ENCODE measurements at regions not wholly inside any gene's neighbourhood (a gene's known extent, or its start where the extent isn't known, plus 50 kb on each side); places are given as distances from the start of the nearest gene placed in this dataset.

DNA sequence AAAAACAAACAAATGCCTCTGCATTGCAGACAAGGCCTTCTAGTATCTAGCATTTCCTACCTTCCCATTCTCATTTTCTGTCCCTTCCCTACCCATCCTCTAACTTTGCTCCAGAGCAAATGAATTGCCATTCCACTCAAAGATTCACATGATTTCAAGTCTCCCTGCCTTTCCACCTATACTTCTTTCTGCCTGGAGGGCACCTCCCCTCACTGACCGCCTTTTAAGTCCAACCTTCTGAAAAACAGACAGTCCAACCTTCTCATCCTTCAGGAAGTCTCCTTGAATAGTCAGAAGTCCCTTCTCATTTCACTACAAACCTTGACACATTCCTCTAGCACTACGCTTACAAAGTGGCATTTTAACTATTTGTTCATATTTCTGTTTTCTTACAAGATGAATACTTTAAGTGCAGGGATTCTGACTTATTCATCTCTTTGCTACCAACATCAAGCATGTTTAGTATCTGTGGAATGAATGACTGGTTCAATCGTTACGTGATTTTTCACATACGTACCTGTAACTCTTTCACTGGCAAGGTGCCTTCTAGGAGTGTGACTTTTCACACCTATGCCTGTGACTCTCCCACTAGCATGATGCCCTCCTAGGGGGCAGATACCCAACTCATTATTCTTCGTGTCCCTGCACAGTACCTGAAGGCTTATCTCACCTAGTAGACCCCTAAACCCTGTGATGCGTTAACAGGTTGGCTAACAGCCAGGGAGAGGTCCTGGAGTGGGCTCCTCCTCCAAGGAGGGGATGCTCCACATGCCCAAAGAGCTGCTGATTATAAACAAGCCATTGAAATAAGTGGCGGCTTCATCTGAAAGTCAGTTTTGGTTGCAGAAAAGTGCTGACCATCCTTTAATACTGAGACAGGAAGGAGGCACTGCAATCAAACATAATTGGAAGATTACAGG lies 356.2 kb downstream of the MYCN start:
- DNase-seq (ENCODE audit: low spot score): no peak

DNA sequence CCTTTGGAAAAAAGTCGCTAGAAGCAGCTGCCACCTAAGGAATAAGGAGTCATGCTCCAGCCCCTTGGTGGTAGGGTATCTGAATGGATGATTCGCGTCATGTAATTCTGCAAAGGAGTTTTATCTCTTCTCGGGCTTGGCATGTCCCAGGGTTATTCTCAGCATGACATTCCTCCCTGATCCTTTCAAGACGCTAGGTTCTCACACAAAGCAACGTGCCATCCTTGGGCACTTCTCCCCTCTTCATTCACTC lies 355.6 kb downstream of the MYCN start:
- no peak for DNase-seq (ENCODE audit: low spot score)

DNA sequence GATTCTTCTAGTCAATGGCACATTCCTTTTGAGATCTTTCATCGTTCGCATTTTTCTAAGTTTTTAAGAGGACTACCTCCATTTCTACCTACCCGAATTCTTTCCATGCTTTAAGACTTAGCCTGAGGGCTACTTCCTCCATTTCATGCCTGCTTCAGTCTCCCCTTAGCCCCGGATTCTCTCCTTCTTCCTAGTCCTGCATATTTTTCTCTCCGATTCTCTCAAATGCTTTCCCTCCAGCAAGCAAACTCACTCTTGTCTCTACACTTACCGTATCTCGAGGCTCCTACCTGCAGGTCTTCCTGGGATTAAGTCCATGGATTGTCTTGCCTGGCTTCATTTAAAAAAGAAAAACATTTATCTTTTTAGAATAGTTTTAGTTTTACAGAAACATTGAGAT lies 354.4 kb downstream of the MYCN start:
- no peak for DNase-seq (ENCODE audit: low spot score)

DNA sequence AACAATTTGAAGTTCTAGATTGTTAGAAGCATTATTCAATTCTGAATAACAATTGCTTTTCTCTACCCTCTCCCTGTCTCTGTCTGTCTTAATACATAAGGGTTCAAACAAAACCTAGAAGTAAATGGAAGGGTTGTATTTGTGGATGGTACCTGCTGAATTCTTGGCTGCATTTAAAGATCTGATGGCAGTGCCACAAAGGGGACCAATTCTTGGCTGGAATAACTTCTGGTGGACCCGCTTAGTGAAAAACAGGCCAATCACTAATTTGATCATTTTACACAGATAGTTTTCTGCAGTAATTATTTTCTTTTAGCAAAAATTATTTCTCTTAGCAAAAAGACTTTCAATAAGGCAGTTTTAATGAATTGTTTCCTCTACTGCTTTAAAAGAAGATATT lies 353.5 kb downstream of the MYCN start:
- no peak for DNase-seq (ENCODE audit: low spot score)

DNA sequence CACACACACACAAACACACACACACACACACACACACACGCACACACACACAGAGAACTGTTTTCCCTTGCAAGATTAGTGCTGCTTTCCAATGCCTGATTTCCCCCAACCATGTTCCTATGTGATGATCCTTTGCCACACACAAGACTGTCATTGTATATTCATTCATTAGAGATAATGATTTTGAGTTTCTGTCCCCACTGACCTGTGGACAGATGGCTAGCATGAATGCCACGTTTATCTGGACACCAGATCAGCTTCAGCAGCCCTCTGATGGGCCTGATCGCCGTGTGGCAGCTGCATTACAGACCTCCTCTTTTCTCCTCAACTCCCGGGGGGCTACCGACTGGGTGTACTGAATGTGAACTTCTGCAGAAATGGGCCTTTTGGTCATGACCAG lies 353.0 kb downstream of the MYCN start:
- no peak for DNase-seq (ENCODE audit: low spot score)

DNA sequence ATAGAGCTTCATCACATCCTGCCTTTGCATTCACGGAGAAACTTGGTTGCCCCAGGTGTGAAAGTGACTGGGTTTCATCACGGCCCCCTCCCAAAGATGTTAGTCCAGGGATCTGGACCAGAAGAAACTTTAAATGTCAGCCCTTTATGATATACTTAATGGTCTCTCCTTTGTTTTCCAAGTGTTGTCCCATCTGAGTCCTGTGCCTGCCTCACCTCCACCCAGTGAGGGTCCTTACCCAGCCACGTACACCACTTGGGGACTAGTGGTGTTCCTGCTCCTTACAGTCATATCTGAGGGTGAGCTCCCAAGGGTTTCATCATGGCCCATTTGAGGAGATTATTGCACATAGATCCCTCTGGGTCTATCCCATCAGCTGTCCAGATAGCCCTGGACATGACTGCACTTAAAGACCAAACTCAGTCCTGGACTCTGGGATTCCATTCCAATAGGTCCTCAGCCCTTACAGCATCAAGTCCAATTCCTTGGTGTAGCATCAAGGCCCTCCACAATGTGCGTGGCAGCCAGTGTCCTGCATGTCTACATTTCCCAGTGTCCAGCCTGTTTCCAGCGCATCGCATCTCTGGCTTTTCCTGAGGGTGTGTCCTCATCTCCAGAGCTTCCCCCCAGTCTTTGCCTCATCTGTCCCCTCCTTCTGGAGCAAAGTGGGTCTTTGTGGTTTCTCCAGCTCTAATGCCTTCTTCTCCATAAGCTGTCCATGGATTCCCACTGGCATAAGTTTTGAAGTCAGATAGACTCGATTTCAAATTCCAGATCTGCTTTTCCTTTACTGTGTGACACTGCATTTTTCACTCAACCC lies 351.6 kb downstream of the MYCN start:
- DNase-seq (ENCODE audit: low spot score): no peak

DNA sequence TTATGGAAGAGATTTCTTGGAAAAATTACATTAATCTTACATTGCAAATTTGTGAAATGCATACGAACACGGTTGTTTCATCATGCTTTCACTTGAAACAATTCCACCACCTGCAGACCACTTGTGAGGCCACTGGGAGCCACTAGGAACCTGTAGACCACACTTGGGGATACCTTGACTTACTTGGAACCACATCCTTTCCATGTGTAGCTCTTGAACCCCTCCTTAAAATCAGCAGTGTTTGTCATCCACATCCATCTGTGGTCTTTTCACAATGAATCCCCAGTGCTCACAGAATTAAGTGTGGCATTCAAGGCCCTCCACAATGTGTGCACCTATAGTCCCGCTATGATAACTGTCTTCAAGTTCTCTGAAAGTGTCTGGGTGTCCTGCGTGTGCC lies 350.9 kb downstream of the MYCN start:
- DNase-seq (ENCODE audit: low spot score): no peak

DNA sequence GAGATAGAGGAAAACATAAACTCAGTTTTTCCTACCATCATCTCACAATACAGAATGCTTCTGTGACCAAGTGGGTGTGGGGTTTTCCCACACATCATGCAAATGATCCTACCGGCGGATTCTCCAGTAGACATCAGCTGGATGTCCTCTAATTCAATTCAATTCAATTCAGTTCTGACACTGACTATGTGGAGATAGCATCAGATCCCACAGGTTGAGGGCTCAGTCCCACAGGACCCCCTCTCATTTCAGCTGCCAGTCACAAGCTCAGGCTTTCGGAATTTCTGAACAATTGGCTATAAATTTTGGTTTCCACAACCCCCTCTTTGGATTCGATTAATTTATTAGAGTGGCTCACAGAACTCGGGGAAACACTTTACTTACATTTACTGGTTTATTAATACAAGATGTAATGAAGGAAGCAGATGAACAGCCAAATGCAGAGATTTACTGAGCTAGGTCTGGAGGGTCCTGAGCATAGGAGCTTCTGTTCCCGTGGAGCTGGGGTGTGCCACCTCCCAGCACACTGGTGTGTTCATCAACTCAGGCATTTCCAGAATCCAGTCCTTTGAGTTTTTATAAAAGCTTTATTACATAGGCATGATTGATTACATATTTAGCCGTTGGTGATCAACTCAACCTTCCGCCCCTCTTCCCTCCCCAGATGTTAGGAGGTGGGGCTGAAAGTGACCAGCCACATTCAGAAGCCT lies 350.1 kb downstream of the MYCN start:
- DNase-seq (ENCODE audit: low spot score): no peak

DNA sequence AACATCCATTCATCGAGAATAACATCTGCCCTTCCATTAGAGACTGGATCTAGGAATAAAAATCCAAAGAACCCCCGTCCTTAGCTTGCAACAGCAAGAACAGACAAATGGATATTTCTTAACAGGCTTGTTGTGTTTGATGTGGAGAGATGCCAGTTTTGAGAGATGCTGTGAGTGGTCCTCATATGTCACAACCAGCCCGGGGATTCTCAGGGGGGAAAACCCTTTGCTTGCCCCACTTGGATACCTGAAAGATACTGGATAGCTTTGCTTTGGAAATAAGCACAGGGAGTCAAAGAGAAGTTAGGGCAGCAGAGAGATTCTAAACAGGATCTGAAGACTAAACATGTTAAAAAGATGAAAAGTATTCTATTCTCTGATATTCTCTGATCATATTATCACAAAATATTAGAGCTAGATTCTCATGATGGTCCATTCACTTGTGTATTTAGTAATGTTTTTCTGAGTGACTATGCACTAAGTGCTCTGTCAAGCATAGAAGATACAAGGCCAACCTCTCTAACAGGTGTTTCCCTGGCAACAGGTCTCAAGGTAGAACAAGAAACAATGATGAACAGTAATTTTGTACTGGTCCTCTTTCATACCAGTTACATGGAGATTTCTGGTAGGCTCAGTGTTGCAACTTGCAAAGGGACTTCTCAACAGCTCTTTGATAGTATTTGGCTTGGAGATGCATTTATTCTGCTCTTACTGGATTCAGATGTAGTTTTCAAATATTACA lies 348.2 kb downstream of the MYCN start:
- no peak for DNase-seq (ENCODE audit: low spot score)

DNA sequence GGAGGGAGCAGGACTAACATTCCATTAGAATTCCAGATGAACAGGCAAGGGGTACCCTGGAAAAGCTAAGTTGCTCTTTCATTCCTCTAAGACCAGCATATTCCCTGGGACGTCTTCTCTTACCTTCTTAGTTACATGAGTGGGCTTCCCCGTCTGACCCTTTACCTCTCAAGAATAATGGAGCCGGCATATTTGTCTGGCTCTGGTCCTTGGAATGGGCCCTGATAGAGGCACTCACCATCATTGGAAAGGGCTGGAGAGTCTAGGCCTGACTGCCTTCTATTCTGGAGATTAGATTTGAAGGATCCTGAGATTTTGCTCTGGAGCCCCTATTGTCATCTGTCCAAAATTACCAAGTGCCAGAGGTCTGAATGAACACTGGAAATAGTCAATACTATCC lies 347.5 kb downstream of the MYCN start:
- no peak for DNase-seq (ENCODE audit: low spot score)

DNA sequence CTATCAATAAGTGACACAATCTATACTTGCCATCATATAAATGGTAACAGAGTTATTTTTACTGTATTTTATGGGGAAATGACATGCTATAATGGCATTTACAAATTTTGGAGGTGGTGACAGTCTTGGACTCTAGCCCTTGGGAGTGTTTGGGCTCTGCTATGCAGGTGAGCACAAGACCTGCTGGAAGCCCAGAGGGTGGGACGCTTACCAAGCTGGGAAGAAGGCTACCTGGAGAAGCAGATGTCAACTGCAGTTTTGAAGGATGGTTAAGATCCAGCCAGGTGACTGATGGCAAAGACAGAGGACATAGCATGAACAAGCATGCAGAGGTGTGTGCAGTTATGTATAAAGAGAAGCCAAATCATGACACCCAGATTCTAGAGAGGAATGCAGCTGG lies 346.9 kb downstream of the MYCN start:
- no peak for DNase-seq (ENCODE audit: low spot score)

DNA sequence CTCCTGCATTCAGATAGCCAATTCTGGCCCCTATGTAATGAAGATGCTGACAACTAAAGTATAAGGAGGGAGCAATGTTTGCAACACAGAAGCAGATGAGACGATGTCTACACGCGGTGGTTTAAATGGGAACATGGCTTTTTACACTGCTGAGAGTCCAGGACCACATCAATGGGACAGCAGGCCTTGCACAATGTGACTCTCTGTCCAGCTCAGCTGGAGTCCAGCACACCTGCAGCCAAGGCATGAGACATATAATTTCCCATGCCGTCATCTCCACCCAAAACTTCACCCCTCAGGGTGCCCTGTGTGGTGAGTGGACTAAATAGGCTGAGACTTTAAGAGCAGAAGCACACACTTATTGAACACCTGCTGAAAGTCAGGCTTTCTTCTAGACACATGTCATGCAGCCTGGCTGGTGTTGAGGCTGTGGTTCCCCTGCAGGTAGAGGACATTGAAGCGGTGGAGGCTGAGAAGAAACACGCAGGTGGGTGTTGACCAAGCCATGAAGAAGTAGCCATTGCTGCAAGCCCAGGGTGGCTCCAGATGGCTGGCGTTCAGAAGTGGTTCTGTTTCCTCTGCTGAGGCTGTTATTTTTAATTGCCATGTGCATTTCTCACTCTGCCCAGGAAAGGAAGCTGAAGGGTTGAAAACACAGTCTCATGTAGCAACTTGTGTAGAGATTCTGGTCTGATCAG lies 345.6 kb downstream of the MYCN start:
- no peak for DNase-seq (ENCODE audit: low spot score)

DNA sequence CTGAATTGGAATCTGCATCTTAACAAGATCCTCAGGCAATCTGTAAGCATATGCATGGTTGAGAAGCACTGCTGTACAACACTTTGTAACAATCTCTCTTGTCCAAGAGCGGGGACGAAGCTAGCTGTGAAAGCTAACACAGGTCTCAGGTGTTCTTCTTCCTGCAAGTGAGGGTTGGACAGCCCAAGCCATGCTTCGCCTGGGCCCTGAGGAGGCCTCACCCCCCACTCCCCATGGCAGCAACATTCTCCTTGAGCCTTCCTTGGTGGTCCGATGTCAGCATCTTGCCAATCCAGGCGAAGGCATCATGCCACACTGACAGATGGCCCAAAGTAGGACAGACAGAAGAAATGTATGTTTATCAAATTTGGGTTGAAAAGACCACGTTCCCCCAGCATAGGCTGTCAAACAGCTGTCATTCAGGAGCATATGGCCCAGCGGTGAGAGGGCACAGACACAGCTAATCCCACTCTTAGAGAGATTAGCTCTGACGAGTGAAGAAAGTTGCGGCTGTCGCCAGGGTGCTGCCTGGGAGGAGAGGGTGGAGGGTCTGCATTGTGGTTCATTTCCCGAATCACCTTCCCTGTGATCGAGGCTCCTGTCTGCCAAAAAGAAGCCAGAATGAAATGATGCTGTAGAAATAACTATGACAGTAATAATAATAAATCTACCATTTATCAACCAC lies 344.7 kb downstream of the MYCN start:
- no peak for DNase-seq (ENCODE audit: low spot score)

DNA sequence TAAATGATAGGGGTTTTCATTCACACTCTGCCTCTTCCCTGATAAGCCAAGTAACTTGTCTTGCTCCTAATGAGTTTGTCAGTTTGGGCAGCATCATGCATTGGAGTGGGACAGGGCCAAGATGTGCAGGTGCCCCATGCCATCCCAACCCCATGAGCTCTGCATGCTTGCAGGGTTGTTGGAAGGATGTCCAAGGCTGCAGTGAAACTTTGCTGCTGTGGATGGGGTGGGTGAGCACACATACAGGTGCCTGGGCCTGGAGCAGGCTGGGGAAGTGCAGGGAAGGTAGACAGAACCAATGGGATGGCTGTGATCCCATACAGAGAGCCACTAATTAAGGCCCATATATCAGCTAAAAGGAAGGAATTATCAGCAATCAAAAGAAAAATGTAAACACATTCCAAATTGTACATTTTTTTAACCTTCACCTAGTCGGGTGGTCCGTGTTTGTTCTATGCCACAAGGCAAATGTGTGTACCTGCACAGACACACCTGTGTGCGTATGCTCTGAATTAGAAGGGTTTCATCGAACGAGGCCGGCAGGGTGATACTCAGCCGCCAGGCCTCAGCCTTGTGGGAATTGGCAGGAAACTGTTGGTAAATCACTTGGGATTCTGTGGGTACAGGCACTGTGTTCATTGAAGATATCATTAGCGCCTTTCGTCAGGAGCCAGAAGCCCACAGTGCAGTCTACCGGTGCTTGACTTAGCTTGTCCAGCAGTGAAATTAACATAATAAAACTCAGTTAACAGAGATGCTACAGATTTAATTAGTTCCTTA lies 342.9 kb downstream of the MYCN start:
- DNase-seq (ENCODE audit: low spot score): no peak

DNA sequence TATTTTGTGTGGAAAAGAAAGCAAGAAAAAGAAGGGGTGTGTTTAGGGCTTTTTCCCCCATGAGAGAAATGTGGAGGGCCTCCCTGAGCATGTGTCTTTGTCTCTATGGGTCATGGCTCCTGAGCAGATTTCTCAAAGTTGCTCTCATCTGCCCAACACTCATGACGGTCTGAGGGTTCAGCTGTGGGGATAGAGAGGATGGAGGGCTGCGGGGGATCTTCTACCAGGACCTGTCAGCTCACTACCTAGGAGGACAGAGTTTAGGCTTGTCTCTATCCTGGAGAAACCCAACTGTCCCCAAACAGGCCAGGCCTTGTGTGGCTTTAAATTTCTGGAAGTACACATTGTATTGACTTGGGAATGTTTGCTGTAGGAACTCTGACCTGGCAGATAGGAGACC lies 342.2 kb downstream of the MYCN start:
- DNase-seq (ENCODE audit: low spot score): no peak

DNA sequence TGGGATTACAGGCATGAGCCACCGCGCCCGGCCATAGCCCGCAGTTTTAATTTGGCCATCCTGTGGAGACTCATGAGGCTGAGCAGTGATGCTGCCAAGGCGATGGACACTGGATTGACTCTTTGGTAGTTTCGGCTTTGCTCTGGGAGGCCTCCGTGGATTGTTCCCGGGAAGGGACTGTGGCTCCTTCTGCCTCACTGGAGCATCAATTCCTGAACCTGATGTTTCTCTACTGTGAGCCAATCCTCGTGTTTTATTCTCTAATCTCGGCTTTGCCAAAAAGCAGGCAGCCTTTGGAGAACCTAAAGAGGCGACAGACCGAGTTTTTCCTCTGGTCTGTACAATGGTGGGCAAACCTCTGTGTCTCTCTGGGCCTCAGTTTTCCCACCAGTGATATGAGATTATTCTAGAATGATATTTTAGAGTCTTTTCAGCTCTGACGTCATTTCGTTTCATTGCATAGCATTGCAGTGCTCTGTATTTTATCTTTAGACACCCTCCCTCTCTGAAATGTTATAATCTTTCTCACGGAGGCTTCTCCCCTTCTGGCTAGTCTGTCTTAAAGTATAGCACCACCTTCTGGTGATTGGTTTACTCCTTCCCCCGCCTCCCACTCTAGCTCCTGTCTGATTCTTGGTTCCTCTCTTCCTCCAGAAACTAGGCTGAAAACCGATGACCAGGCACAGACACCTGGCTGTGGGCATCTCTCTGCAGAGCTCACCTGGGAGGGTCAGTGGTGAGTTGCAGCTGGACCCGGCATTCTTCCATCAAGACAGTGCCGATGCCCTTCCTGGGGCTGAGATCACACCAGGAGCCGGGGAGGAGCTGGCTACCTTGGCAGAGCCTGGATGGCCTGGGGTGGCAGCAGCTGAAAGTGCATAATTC lies 341.3 kb downstream of the MYCN start:
- peak; percentile 34 for DNase-seq (ENCODE audit: low spot score)

DNA sequence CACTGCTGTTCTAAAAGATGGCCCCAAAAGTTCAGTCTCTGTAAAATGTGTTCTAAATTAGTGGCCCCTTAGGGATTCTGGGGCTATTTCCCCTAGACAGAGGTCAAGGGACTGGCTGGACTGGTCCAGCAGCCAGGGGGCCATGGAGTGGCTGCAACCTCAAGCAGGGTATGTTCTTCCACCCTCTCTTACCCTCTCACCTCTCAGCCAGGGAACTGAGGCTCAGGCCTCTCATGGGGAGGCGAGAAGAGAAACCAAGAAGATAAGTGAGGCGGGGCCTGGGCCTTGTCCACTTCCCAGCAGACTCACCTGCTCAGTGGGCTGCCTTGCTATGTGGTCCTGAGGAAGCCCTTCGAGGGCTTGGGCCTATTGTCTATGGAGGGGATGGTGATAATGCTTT lies 339.7 kb downstream of the MYCN start:
- DNase-seq (ENCODE audit: low spot score): no peak

DNA sequence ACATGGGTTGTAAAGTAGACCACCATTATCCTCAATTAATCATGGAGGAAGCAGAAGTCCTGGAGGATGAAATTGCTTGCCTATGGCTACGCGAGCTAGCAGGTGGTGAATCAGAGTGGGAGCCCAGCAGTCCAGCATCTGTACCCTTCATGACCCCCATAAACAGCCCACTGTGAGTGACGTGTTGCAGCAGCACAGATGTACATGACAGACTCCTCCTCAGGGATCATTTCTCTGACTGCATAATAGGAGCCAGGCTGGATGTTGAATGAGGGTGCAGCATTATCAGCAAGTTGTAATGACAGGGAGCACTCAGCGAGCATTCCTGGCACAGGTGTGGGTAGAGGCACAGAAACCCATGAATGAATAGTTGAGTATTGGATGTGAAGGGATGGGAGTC lies 339.3 kb downstream of the MYCN start:
- no peak for DNase-seq (ENCODE audit: low spot score)

DNA sequence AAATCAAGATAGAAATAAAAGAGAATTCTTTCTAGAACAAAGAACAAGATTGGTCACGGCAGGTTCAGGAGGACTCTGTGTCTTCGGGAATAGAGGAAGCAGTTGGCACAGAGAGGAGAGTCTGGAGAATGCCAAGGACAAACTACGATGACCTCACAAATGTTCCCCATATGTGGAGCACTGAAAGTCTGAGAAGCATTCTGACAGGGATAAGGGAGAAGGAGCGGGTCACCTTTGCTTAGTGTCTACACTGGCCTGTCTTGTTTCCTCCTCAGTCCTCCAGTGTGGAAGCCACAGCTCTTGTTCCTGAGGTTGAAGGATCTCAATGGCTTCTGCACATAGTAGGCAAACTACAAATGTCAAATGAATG lies 338.8 kb downstream of the MYCN start:
- no peak for DNase-seq (ENCODE audit: low spot score)

Data from kidney capillary endothelial cell (primary cell).